Ammon's horn (tissue), 1 donor: ENCODE measurements at regions not wholly inside any gene's neighbourhood (a gene's known extent, or its start where the extent isn't known, plus 50 kb on each side); places are given as distances from the start of the nearest gene placed in this dataset.

Source experiments
- DNase-seq: peaks from one replicate; pipeline ENCODE4 v3.0.0-alpha.2; 2016; ENCODE audit warnings: low spot score

- DNase-seq, result no peak
Observed at GRCh38 chr4:134343656-134344055, 142.1 kb upstream of the PABPC4L start.

- DNase-seq, result no peak
Observed at GRCh38 chr4:134343081-134343480, 141.5 kb upstream of the PABPC4L start.

- DNase-seq, result no peak
Observed at GRCh38 chr4:134337574-134337973, 136.0 kb upstream of the PABPC4L start.

GRCh38 chr4:134328741-134329140 lies 127.2 kb upstream of the PABPC4L start:
- no peak for DNase-seq

- DNase-seq, result no peak
Observed at GRCh38 chr4:134327274-134328122, 125.9 kb upstream of the PABPC4L start.

- no peak for DNase-seq
Observed at GRCh38 chr4:134326866-134327265, 125.3 kb upstream of the PABPC4L start.

- no peak for DNase-seq
Observed at GRCh38 chr4:134324179-134324578, 122.6 kb upstream of the PABPC4L start.

GRCh38 chr4:134320048-134320447 lies 118.5 kb upstream of the PABPC4L start:
- no peak for DNase-seq

GRCh38 chr4:134313591-134313990 lies 112.0 kb upstream of the PABPC4L start:
- no peak for DNase-seq

- DNase-seq, result no peak
Observed at GRCh38 chr4:134309715-134310114, 108.1 kb upstream of the PABPC4L start.

GRCh38 chr4:134308910-134309309 lies 107.3 kb upstream of the PABPC4L start:
- no peak for DNase-seq

- no peak for DNase-seq
Observed at GRCh38 chr4:134298313-134298712, 96.7 kb upstream of the PABPC4L start.

GRCh38 chr4:134297765-134298164 lies 96.2 kb upstream of the PABPC4L start:
- DNase-seq, result no peak

GRCh38 chr4:134282680-134283079 lies 81.1 kb upstream of the PABPC4L start:
- no peak for DNase-seq

GRCh38 chr4:134278675-134279074 lies 77.1 kb upstream of the PABPC4L start:
- no peak for DNase-seq

GRCh38 chr4:134276476-134276875 lies 74.9 kb upstream of the PABPC4L start:
- no peak for DNase-seq

- DNase-seq, result no peak
Observed at GRCh38 chr4:134260126-134260525, 58.5 kb upstream of the PABPC4L start.
